ENCODE measurements at regions not wholly inside any gene's neighbourhood (a gene's known extent, or its start where the extent isn't known, plus 50 kb on each side); places are given as distances from the start of the nearest gene placed in this dataset.
"Not testable (repeated sequence)": the region's sequence is repeated elsewhere in the genome, so short reads cannot be mapped to it uniquely, and the experiment has no call there.

- DNase-seq (ENCODE audit: low read depth), result no peak
These were observed 67.9 kb upstream of the HECW1 start for GRCh38 chr7:43044511-43044910.

GRCh38 chr7:43054052-43054722, 58.3 kb upstream of the HECW1 start:
- no peak for DNase-seq (ENCODE audit: low read depth)

GRCh38 chr7:43057141-43057540, 55.3 kb upstream of the HECW1 start:
- DNase-seq (ENCODE audit: low read depth), result no peak

GRCh38 chr7:43058271-43059066, 54.0 kb upstream of the HECW1 start:
- no peak for DNase-seq (ENCODE audit: low read depth)

- not testable (repeated sequence) for DNase-seq (ENCODE audit: low read depth)
These were observed 53.3 kb upstream of the HECW1 start for GRCh38 chr7:43059067-43059600.

Measured in amniotic epithelial cell (primary cell).